Liver (tissue), 8 donors: ENCODE measurements at regions not wholly inside any gene's neighbourhood (a gene's known extent, or its start where the extent isn't known, plus 50 kb on each side); places are given as distances from the start of the nearest gene placed in this dataset.

ENCODE experiments used
- DNase-seq: peaks from one replicate; pipeline ENCODE4 v3.0.0-alpha.2; 2017; ENCODE audit warnings: low spot score
- H3K27ac ChIP-seq, 2 donors: one replicate each; pipeline ENCODE4 v1.7.0; 2013; ENCODE audit warnings: inconsistent platforms in 2 of 2, low read length in 2 of 2, control low read depth in 1 of 2, low read depth in 1 of 2, mild to moderate bottlenecking in 1 of 2
- H3K27me3 ChIP-seq, 4 donors: one replicate each; pipeline versions ENCODE4 v1.6.1 to v1.7.0; 2013; ENCODE audit warnings: low read length in 3 of 4, inconsistent platforms in 1 of 4, mild to moderate bottlenecking in 1 of 4, moderate library complexity in 1 of 4; ENCODE audit not compliant: control insufficient read depth in 4 of 4, insufficient read depth in 4 of 4
- H3K36me3 ChIP-seq, 4 donors: one replicate each; pipeline versions ENCODE4 v1.6.1 to v1.7.0; 2013; ENCODE audit warnings: low read length in 3 of 4, mild to moderate bottlenecking in 3 of 4, low read depth in 1 of 4, moderate library complexity in 1 of 4; ENCODE audit not compliant: control insufficient read depth in 4 of 4, insufficient read depth in 3 of 4
- H3K4me1 ChIP-seq, 4 donors: one replicate each; pipeline versions ENCODE4 v1.6.1 to v1.7.0; 2013; ENCODE audit warnings: low read length in 3 of 4, mild to moderate bottlenecking in 3 of 4, moderate library complexity in 1 of 4; ENCODE audit not compliant: control insufficient read depth in 4 of 4, insufficient read depth in 4 of 4
- H3K4me3 ChIP-seq, 3 donors: one replicate each; pipeline versions ENCODE4 v1.6.1 to v1.7.0; 2013; ENCODE audit warnings: low read length in 3 of 3, control low read depth in 1 of 3, low read depth in 1 of 3, mild to moderate bottlenecking in 1 of 3
- H3K9ac ChIP-seq, 2 donors: one replicate each; pipeline ENCODE4 v1.7.0; 2013; ENCODE audit warnings: low read length in 2 of 2, mild to moderate bottlenecking in 2 of 2, moderate library complexity in 2 of 2, control low read depth in 1 of 2, low read depth in 1 of 2
- H3K9me3 ChIP-seq, 4 donors: one replicate each; pipeline versions ENCODE4 v1.6.1 to v1.7.0; 2013; ENCODE audit warnings: low read length in 3 of 4; ENCODE audit not compliant: control insufficient read depth in 4 of 4
- EGR1 ChIP-seq, 2 donors: IDR thresholded peaks; 2 replicates each; pipeline ENCODE4 v1.6.1; 2016 to 2018; ENCODE audit warnings: antibody characterized with exemption in 2 of 2, low read depth in 2 of 2
- FOXA2 ChIP-seq: IDR thresholded peaks from 2 replicates; pipeline ENCODE4 v1.6.1; 2016; ENCODE audit warnings: antibody characterized with exemption
- HNF4A ChIP-seq, 2 donors: conservative IDR thresholded peaks; 2 replicates each; pipeline ENCODE4 v1.6.1; 2016; ENCODE audit warnings: antibody characterized with exemption in 2 of 2, mild to moderate bottlenecking in 2 of 2
- HNF4G ChIP-seq: IDR thresholded peaks from 2 replicates; pipeline ENCODE4 v1.6.1; 2016; ENCODE audit warnings: antibody characterized with exemption
- NR2F2 ChIP-seq: IDR thresholded peaks from 2 replicates; pipeline ENCODE4 v1.6.1; 2016; ENCODE audit warnings: antibody characterized with exemption
- RAD21 ChIP-seq, 2 donors: IDR thresholded peaks; 2 replicates each; pipeline ENCODE4 v1.6.1; 2016; ENCODE audit warnings: antibody characterized with exemption in 2 of 2, mild to moderate bottlenecking in 2 of 2
- RXRA ChIP-seq, 2 donors: IDR thresholded peaks; 2 replicates each; pipeline ENCODE4 v1.6.1; 2017 to 2018; ENCODE audit warnings: antibody characterized with exemption in 2 of 2, mild to moderate bottlenecking in 1 of 2
- SP1 ChIP-seq: IDR thresholded peaks from 2 replicates; pipeline ENCODE4 v1.6.1; 2018; ENCODE audit warnings: antibody characterized with exemption, mild to moderate bottlenecking
- TAF1 ChIP-seq: conservative IDR thresholded peaks from 2 replicates; pipeline ENCODE4 v1.6.1; 2016; ENCODE audit warnings: antibody characterized with exemption, mild to moderate bottlenecking
- YY1 ChIP-seq: IDR thresholded peaks from 2 replicates; pipeline ENCODE4 v1.6.1; 2016; ENCODE audit warnings: antibody characterized with exemption, mild to moderate bottlenecking
- WGBS: extraction: QIAGEN DNeasy Blood & Tissue Kit; methylation state at CpG from one replicate; pipeline ENCODE4 v1.1.7; 2013; 5-methylcytosine and 5-hydroxymethylcytosine counted together
- TF ChIP-seq, protein P1 (sequence below): fragments of 150-350 bp; IDR thresholded peaks from 2 replicates; pipeline ENCODE4 v1.5.1; 2017; ENCODE audit warnings: improper control_type of control experiment, low read depth, low read length; ENCODE audit not compliant: missing input control
- TF ChIP-seq, protein P2 (sequence below): IDR thresholded peaks from 2 replicates; pipeline ENCODE4 v1.6.1; 2016; ENCODE audit warnings: antibody characterized with exemption
- TF ChIP-seq, protein P3 (sequence below): IDR thresholded peaks from 2 replicates; pipeline ENCODE4 v1.6.1; 2016; ENCODE audit warnings: antibody characterized with exemption, mild to moderate bottlenecking
- TF ChIP-seq, protein P4 (sequence below): IDR thresholded peaks from 2 replicates; pipeline ENCODE4 v1.6.1; 2016; ENCODE audit warnings: antibody characterized with exemption
- TF ChIP-seq, protein P5 (sequence below): IDR thresholded peaks from 2 replicates; pipeline ENCODE4 v1.6.1; 2016; ENCODE audit warnings: antibody characterized with exemption
- donor health status: healthy.
- donor health status: healthy.
- donor health status: healthy.
- donor health status: healthy.
- donor health status: healthy.

DNA sequence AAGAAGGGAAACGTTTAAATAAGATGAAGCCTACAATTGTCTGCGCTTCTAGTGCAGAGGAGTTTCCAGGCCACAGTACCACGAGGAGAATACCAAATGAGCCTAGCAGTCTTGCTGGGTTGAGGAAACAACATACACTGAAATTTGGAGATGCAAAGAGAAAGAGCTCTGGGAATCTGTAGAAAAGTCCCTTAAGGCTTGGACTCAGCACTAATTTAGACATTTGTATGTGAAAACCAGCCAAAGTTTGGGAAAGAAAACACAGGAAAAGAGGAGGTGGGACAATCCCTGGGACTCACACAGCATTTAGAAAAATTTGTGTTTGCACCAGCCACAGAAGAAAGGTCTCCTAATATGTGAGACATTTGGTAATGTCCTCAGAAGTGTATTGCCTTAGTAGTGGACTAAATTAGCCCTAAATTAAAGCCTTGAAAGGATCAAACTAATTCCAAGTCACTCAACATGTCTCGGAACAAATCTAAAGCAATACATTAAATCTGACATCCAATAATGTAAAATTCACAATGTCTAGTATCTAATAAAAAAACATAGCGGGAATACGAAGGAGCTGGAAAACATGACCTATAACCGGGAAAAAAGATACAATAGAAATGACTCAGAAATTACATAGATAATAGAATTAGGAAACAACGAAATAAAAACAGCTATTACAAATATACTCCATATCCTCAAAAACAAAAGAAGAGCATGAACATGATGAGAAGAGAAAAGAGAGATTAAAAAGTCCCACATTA is 187.1 kb upstream of the NAMPT start:
- no peaks in the 10 kb centered on the region for H3K36me3 ChIP-seq
- no peak overlapping the region for H3K9ac ChIP-seq
- DNase-seq, result no peak
- 83% methylated on average over 8 of the region's 8 CpGs for WGBS
- H3K9me3 ChIP-seq, result no peaks in the 10 kb centered on the region
- H3K4me3 ChIP-seq, result no peak overlapping the region
- TF ChIP-seq EGR1 (IDR thresholded peaks at IDR 0.05; ENCODE audit: low read depth in 2 of 2) (no peak), HNF4G (no peak), HNF4A (conservative IDR thresholded peaks at IDR 0.05) (no peak), NR2F2 (no peak), YY1 (no peak), TAF1 (no peak)
- TF ChIP-seq, protein P1, sequence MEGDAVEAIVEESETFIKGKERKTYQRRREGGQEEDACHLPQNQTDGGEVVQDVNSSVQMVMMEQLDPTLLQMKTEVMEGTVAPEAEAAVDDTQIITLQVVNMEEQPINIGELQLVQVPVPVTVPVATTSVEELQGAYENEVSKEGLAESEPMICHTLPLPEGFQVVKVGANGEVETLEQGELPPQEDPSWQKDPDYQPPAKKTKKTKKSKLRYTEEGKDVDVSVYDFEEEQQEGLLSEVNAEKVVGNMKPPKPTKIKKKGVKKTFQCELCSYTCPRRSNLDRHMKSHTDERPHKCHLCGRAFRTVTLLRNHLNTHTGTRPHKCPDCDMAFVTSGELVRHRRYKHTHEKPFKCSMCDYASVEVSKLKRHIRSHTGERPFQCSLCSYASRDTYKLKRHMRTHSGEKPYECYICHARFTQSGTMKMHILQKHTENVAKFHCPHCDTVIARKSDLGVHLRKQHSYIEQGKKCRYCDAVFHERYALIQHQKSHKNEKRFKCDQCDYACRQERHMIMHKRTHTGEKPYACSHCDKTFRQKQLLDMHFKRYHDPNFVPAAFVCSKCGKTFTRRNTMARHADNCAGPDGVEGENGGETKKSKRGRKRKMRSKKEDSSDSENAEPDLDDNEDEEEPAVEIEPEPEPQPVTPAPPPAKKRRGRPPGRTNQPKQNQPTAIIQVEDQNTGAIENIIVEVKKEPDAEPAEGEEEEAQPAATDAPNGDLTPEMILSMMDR, result no peak
- TF ChIP-seq, protein P2, sequence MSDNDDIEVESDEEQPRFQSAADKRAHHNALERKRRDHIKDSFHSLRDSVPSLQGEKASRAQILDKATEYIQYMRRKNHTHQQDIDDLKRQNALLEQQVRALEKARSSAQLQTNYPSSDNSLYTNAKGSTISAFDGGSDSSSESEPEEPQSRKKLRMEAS, result no peak
- TF ChIP-seq, protein P3, sequence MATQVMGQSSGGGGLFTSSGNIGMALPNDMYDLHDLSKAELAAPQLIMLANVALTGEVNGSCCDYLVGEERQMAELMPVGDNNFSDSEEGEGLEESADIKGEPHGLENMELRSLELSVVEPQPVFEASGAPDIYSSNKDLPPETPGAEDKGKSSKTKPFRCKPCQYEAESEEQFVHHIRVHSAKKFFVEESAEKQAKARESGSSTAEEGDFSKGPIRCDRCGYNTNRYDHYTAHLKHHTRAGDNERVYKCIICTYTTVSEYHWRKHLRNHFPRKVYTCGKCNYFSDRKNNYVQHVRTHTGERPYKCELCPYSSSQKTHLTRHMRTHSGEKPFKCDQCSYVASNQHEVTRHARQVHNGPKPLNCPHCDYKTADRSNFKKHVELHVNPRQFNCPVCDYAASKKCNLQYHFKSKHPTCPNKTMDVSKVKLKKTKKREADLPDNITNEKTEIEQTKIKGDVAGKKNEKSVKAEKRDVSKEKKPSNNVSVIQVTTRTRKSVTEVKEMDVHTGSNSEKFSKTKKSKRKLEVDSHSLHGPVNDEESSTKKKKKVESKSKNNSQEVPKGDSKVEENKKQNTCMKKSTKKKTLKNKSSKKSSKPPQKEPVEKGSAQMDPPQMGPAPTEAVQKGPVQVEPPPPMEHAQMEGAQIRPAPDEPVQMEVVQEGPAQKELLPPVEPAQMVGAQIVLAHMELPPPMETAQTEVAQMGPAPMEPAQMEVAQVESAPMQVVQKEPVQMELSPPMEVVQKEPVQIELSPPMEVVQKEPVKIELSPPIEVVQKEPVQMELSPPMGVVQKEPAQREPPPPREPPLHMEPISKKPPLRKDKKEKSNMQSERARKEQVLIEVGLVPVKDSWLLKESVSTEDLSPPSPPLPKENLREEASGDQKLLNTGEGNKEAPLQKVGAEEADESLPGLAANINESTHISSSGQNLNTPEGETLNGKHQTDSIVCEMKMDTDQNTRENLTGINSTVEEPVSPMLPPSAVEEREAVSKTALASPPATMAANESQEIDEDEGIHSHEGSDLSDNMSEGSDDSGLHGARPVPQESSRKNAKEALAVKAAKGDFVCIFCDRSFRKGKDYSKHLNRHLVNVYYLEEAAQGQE, result no peak
- TF ChIP-seq, protein P4, sequence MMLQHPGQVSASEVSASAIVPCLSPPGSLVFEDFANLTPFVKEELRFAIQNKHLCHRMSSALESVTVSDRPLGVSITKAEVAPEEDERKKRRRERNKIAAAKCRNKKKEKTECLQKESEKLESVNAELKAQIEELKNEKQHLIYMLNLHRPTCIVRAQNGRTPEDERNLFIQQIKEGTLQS, result no peak
- TF ChIP-seq, protein P5, sequence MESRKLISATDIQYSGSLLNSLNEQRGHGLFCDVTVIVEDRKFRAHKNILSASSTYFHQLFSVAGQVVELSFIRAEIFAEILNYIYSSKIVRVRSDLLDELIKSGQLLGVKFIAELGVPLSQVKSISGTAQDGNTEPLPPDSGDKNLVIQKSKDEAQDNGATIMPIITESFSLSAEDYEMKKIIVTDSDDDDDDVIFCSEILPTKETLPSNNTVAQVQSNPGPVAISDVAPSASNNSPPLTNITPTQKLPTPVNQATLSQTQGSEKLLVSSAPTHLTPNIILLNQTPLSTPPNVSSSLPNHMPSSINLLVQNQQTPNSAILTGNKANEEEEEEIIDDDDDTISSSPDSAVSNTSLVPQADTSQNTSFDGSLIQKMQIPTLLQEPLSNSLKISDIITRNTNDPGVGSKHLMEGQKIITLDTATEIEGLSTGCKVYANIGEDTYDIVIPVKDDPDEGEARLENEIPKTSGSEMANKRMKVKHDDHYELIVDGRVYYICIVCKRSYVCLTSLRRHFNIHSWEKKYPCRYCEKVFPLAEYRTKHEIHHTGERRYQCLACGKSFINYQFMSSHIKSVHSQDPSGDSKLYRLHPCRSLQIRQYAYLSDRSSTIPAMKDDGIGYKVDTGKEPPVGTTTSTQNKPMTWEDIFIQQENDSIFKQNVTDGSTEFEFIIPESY, result no peak
- H3K27me3 ChIP-seq, result no peaks in the 10 kb centered on the region
- no peak overlapping the region for H3K27ac ChIP-seq
- no peaks in the 10 kb centered on the region for H3K4me1 ChIP-seq

DNA sequence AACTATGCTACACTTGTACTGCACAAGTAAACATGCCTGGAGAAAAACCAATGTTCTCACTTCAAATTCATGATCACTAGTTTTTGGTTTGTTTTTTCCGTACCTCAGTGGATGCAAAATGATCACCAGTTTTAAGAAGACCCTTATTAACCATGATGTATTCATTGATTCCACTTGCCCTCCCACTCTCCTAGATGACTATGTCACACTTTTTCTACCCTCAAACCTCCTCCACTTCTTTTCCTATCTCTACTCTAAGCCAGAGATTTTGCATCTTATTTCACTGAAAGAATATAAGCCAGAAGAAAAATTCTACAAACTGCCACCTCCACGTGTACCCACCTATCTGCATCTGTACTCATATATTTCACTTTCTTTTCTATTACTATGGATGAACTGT is 186.2 kb upstream of the NAMPT start:
- 83% methylated on average over 2 of the region's 2 CpGs for WGBS
- Histone ChIP-seq H3K27ac (no peak overlapping the region), H3K36me3 (no peaks in the 10 kb centered on the region)
- TF ChIP-seq YY1 (no peak), EGR1 (IDR thresholded peaks at IDR 0.05; ENCODE audit: low read depth in 2 of 2) (no peak), RXRA (IDR thresholded peaks at IDR 0.05) (no peak), RAD21 (IDR thresholded peaks at IDR 0.05) (no peak), SP1 (no peak), HNF4A (conservative IDR thresholded peaks at IDR 0.05) (no peak), NR2F2 (no peak), FOXA2 (no peak)
- TF ChIP-seq, protein P4, result no peak
- TF ChIP-seq, protein P5, result no peak
- TF ChIP-seq, protein P3, result no peak

More for the DNA sequence above, 186.2 kb upstream of the NAMPT start:
- Histone ChIP-seq H3K9me3 (no peaks in the 10 kb centered on the region), H3K4me1 (no peaks in the 10 kb centered on the region), H3K9ac (no peak overlapping the region), H3K4me3 (no peak overlapping the region), H3K27me3 (no peaks in the 10 kb centered on the region)
- DNase-seq, result no peak
